HCT116 (cell line): ENCODE measurements at regions not wholly inside any gene's neighbourhood (a gene's known extent, or its start where the extent isn't known, plus 50 kb on each side); places are given as distances from the start of the nearest gene placed in this dataset.
"Not testable (repeated sequence)": the region's sequence is repeated elsewhere in the genome, so short reads cannot be mapped to it uniquely, and the experiment has no call there.

Source experiments
- ATAC-seq: fragments of 200-7000 bp; cut with Tn5 transposase; 2 replicates; pipeline ENCODE4 v1.9.1; 2020; ENCODE audit warnings: mild to moderate bottlenecking, moderate library complexity
- BruUV-seq: library from RNA; stranded (reverse); fragments of 400-500 nt; replicated peaks from 2 replicates; lab custom pipeline; 2021; lab: Mats Ljungman, UMichigan
- CTCF ChIA-PET: fragments of 300-600 bp; sonication (Branson Sonifier 250); formaldehyde crosslinking; loops from one replicate; lab custom pipeline; 2021; ENCODE audit warnings: antibody characterized with exemption; lab: Charles Lee
- POLR2A ChIA-PET: fragments of 300-600, 350-600 bp; sonication (Branson Sonifier 250); formaldehyde crosslinking; loops from one replicate; lab custom pipeline; 2021; ENCODE audit warnings: antibody characterized with exemption; lab: Charles Lee
- RAD21 ChIA-PET, 2 experiments: fragments of 300-600 bp; sonication (Branson Sonifier 250); formaldehyde crosslinking; loops; one replicate each; lab custom pipeline; 2023; ENCODE audit warnings: low total read pairs in 2 of 2; ENCODE audit not compliant: uncharacterized antibody in 2 of 2, unreplicated experiment in 2 of 2, low non-redundant PET in 1 of 2; lab: Charles Lee
- DNase-seq: peaks from one replicate; pipeline ENCODE4 v3.0.0-alpha.2; 2010; ENCODE audit warnings: low read depth, low spot score
- H2AFZ ChIP-seq: fragments of 200-600 bp; shearing (Covaris generic), sonication (generic); 2 replicates; pipeline ENCODE4 v1.6.1; 2017; ENCODE audit warnings: low read depth, mixed run types, mixed read lengths, antibody characterized with exemption, low read length; ENCODE audit not compliant: poor library complexity, severe bottlenecking
- H3K27ac ChIP-seq: 2 replicates; pipeline ENCODE4 v1.5.1; 2012; ENCODE audit warnings: low read depth, low read length
- H3K27me3 ChIP-seq: fragments of 200-600 bp; sonication (generic); 2 replicates; pipeline ENCODE4 v1.6.1; 2016; ENCODE audit warnings: mixed run types, low read length, mixed read lengths; ENCODE audit not compliant: insufficient read depth
- H3K36me3 ChIP-seq, 2 experiments: fragments of 200-500 bp in 1 of 2; fragments of 200-600 bp in 1 of 2; sonication (Bioruptor generic) in 1 of 2; sonication (generic) in 1 of 2; 2 replicates each; pipeline versions ENCODE4 v1.5.1 to v1.6.1; 2014 to 2016; ENCODE audit warnings: low read length in 2 of 2, inconsistent platforms in 1 of 2, mixed read lengths in 1 of 2, mixed run types in 1 of 2; ENCODE audit not compliant: insufficient read depth in 2 of 2, control insufficient read depth in 1 of 2
- H3K4me1 ChIP-seq, 2 experiments: fragments of 200-600 bp in 1 of 2; sonication (generic) in 1 of 2; 2 replicates each; pipeline versions ENCODE4 v1.5.1 to v1.6.1; 2012 to 2017; ENCODE audit warnings: low read length in 2 of 2, inconsistent platforms in 1 of 2, mild to moderate bottlenecking in 1 of 2, mixed read lengths in 1 of 2, mixed run types in 1 of 2, moderate library complexity in 1 of 2; ENCODE audit not compliant: insufficient read depth in 2 of 2, control insufficient read depth in 1 of 2
- H3K4me2 ChIP-seq: fragments of 200-600 bp; sonication (generic); 2 replicates; pipeline ENCODE4 v1.6.1; 2017; ENCODE audit warnings: mixed run types, low read length, mixed read lengths
- H3K4me3 ChIP-seq, 2 experiments: fragments of 200-600 bp in 1 of 2; sonication (generic) in 1 of 2; replicated peaks in 1 of 2; 2 replicates each; pipeline ENCODE4 v1.5.1; 2011 to 2016; ENCODE audit warnings: low read length in 2 of 2, control low read depth in 1 of 2, low read depth in 1 of 2, mild to moderate bottlenecking in 1 of 2, mixed read lengths in 1 of 2, mixed run types in 1 of 2
- H3K79me2 ChIP-seq: fragments of 200-600 bp; sonication (generic); 2 replicates; pipeline ENCODE4 v1.6.1; 2017; ENCODE audit warnings: mild to moderate bottlenecking, mixed run types, low read length, moderate library complexity, mixed read lengths; ENCODE audit not compliant: insufficient read depth
- H3K9ac ChIP-seq: fragments of 200-600 bp; sonication (generic); 2 replicates; pipeline ENCODE4 v1.6.1; 2016; ENCODE audit warnings: low read length, mixed read lengths
- H3K9me2 ChIP-seq: fragments of 200-600 bp; sonication (generic), shearing (Covaris generic); 2 replicates; pipeline ENCODE4 v1.6.1; 2017; ENCODE audit warnings: mixed run types, mild to moderate bottlenecking, moderate library complexity; ENCODE audit not compliant: insufficient read depth
- H3K9me3 ChIP-seq, 2 experiments: fragments of 200-500 bp in 1 of 2; fragments of 200-600 bp in 1 of 2; sonication (Bioruptor generic) in 1 of 2; sonication (generic) in 1 of 2; 2 replicates each; pipeline ENCODE4 v1.6.1; 2014 to 2017; ENCODE audit warnings: low read length in 2 of 2, mixed read lengths in 2 of 2, inconsistent platforms in 1 of 2, low read depth in 1 of 2, mild to moderate bottlenecking in 1 of 2, mixed run types in 1 of 2, moderate library complexity in 1 of 2; ENCODE audit not compliant: control insufficient read depth in 1 of 2, insufficient read depth in 1 of 2
- H4K20me1 ChIP-seq: fragments of 200-600 bp; sonication (generic), shearing (Covaris generic); 2 replicates; pipeline ENCODE4 v1.6.1; 2017; ENCODE audit warnings: mixed run types, mild to moderate bottlenecking, moderate library complexity; ENCODE audit not compliant: insufficient read depth
- CTCF ChIP-seq, 3 experiments: fragments of 200-600 bp in 1 of 3; sonication (generic) in 1 of 3; IDR thresholded peaks in 2 of 3; conservative IDR thresholded peaks in 1 of 3; 2 replicates each; pipeline ENCODE4 v1.5.1; 2012 to 2017; ENCODE audit warnings: low read depth in 2 of 3, low read length in 2 of 3, antibody characterized with exemption in 1 of 3, borderline replicate concordance in 1 of 3, control low read depth in 1 of 3, mild to moderate bottlenecking in 1 of 3, mixed read lengths in 1 of 3, mixed run types in 1 of 3, moderate library complexity in 1 of 3; ENCODE audit not compliant: insufficient read depth in 1 of 3
- EGR1 ChIP-seq: IDR thresholded peaks from 2 replicates; pipeline ENCODE4 v1.6.1; 2012; ENCODE audit warnings: low read depth
- JUND ChIP-seq: IDR thresholded peaks from 2 replicates; pipeline ENCODE4 v1.6.1; 2012
- SP1 ChIP-seq: IDR thresholded peaks from 2 replicates; pipeline ENCODE4 v1.6.1; 2012; ENCODE audit warnings: low read depth
- TCF7L2 ChIP-seq: IDR thresholded peaks from 2 replicates; pipeline ENCODE4 v1.7.0; 2011; ENCODE audit warnings: borderline replicate concordance, inconsistent platforms; ENCODE audit not compliant: insufficient read depth, insufficient read length; ENCODE audit errors: extremely low read depth
- ZFX ChIP-seq: fragments of 450-650 bp; IDR thresholded peaks from 2 replicates; pipeline ENCODE4 v1.6.1; 2017
- intact Hi-C: fragments of 100-400 bp; cut with micrococcal nuclease; formaldehyde crosslinking; loops from 2 replicates; pipeline ENCODE4 v1.10.0; 2022
- TF ChIP-seq, protein P1 (sequence below): IDR thresholded peaks from 2 replicates; pipeline ENCODE4 v1.6.1; 2011; ENCODE audit warnings: mild to moderate bottlenecking, low read length, moderate library complexity; ENCODE audit not compliant: insufficient replicate concordance; ENCODE audit errors: extremely low read depth

DNA sequence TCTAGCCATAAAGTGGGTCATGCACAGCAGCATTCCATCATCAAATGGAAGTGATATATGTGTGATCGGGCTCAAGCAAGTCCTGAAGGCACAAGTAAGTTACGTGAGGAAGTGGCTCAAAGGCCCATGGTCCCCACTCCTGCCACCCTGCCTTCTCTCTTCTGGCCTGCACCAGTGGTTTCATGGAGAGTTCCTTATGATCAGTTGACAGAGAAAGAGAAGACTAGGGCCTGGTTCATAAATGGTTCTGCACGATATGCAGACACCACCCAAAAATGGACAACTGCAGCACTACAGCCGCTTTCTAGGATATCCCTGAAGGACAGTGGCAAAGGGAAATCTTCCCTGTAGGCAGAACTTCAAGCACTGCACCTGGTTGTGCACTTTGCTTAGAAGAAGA, 412.6 kb upstream of the SMIM21 start (continued):
- TF ChIP-seq, protein P1, sequence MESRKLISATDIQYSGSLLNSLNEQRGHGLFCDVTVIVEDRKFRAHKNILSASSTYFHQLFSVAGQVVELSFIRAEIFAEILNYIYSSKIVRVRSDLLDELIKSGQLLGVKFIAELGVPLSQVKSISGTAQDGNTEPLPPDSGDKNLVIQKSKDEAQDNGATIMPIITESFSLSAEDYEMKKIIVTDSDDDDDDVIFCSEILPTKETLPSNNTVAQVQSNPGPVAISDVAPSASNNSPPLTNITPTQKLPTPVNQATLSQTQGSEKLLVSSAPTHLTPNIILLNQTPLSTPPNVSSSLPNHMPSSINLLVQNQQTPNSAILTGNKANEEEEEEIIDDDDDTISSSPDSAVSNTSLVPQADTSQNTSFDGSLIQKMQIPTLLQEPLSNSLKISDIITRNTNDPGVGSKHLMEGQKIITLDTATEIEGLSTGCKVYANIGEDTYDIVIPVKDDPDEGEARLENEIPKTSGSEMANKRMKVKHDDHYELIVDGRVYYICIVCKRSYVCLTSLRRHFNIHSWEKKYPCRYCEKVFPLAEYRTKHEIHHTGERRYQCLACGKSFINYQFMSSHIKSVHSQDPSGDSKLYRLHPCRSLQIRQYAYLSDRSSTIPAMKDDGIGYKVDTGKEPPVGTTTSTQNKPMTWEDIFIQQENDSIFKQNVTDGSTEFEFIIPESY = no peak
- no peak for TF ChIP-seq JUND
- no peak for TF ChIP-seq TCF7L2
- TF ChIP-seq ZFX = no peak
- TF ChIP-seq SP1 = no peak
- no peak for TF ChIP-seq CTCF (IDR thresholded peaks at IDR 0.05 in 2 of 3, conservative IDR thresholded peaks at IDR 0.05 in 1 of 3; ENCODE audit: borderline replicate concordance in 1 of 3, insufficient read depth in 1 of 3, low read depth in 2 of 3, low read length in 2 of 3)
- no peak for TF ChIP-seq EGR1

DNA sequence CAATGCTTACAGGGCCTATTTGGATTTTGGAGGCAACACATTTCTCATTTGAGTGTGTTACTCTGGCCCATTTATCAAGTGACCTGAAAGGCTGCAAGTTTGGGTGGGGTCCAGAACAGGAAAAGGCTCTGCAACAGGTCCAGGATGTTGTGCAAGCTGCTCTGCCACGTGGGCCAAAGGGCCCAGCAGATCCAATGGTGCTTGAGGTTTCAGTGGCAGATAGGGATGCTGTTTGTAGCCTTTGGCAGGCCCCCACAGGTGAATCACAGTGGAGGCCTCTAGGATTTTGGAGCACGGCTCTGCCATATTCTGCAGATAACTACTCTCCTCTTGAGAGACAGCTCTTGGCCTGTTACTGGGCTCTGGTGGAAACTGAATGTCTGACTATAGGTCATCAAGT, 412.2 kb upstream of the SMIM21 start:
- H3K9me2 ChIP-seq, POLR2A ChIA-PET, H3K27ac ChIP-seq, CTCF ChIA-PET, H3K4me1 ChIP-seq, H3K36me3 ChIP-seq, H4K20me1 ChIP-seq, H3K79me2 ChIP-seq, ATAC-seq, DNase-seq, intact Hi-C loops, H3K4me3 ChIP-seq, BruUV-seq, H2AFZ ChIP-seq, H3K4me2 ChIP-seq, H3K9me3 ChIP-seq, RAD21 ChIA-PET, H3K9ac ChIP-seq: not testable (repeated sequence)
- H3K27me3 ChIP-seq = peaks cover 12% of the 10 kb centered on the region; the same call in 1 of the 2 replicates
